PFSK-1 (cell line): ENCODE measurements at regions not wholly inside any gene's neighbourhood (a gene's known extent, or its start where the extent isn't known, plus 50 kb on each side); places are given as distances from the start of the nearest gene placed in this dataset.

Source experiments
- FOXP2 ChIP-seq: optimal IDR thresholded peaks from 2 replicates; pipeline ENCODE3; 2011; ENCODE audit warnings: borderline replicate concordance, control low read depth, inconsistent platforms; ENCODE audit not compliant: insufficient read depth; ENCODE audit errors: extremely low read length, extremely low read depth
- POLR2AphosphoS5 ChIP-seq: IDR thresholded peaks from 2 replicates; pipeline ENCODE4 v1.6.1; 2012; ENCODE audit warnings: low read depth, mild to moderate bottlenecking, control low read depth, low read length, moderate library complexity
- REST ChIP-seq, 2 experiments: IDR thresholded peaks; 2 replicates each; pipeline versions ENCODE4 v1.6.1 to v1.8.0; 2011 to 2012; ENCODE audit warnings: low read depth in 2 of 2, low read length in 2 of 2, control low read depth in 1 of 2, inconsistent platforms in 1 of 2, mild to moderate bottlenecking in 1 of 2, moderate library complexity in 1 of 2; ENCODE audit not compliant: insufficient read depth in 1 of 2
- SIN3A ChIP-seq: IDR thresholded peaks from 2 replicates; pipeline ENCODE4 v1.6.1; 2012; ENCODE audit warnings: mild to moderate bottlenecking, low read length, moderate library complexity, borderline replicate concordance; ENCODE audit not compliant: insufficient read depth
- TAF1 ChIP-seq: IDR thresholded peaks from 2 replicates; pipeline ENCODE4 v1.6.1; 2012; ENCODE audit warnings: low read length, control low read depth, borderline replicate concordance; ENCODE audit not compliant: insufficient read depth

GRCh38 chr2:153308466-153308865 lies 170.1 kb downstream of the RPRM start:
- no peak for TF ChIP-seq TAF1
- no peak for TF ChIP-seq FOXP2

- TF ChIP-seq SIN3A (no peak), FOXP2 (no peak), REST (IDR thresholded peaks at IDR 0.05; ENCODE audit: insufficient read depth in 1 of 2, low read depth in 2 of 2, low read length in 2 of 2) (no peak), POLR2AphosphoS5 (no peak), TAF1 (no peak)
These were observed 171.3 kb downstream of the RPRM start for GRCh38 chr2:153307223-153307622.

GRCh38 chr2:153299809-153300208 lies 178.8 kb downstream of the RPRM start:
- TF ChIP-seq TAF1 (no peak), FOXP2 (no peak), REST (IDR thresholded peaks at IDR 0.05; ENCODE audit: insufficient read depth in 1 of 2, low read depth in 2 of 2, low read length in 2 of 2) (no peak), SIN3A (no peak), POLR2AphosphoS5 (no peak)

- TF ChIP-seq TAF1 = no peak
These were observed 179.3 kb downstream of the RPRM start for GRCh38 chr2:153299217-153299616.

- TF ChIP-seq REST (IDR thresholded peaks at IDR 0.05; ENCODE audit: insufficient read depth in 1 of 2, low read depth in 2 of 2, low read length in 2 of 2) (no peak), TAF1 (no peak), SIN3A (no peak), POLR2AphosphoS5 (no peak), FOXP2 (no peak)
These were observed 184.3 kb downstream of the RPRM start for GRCh38 chr2:153294199-153294786.

- TF ChIP-seq REST (IDR thresholded peaks at IDR 0.05; ENCODE audit: insufficient read depth in 1 of 2, low read depth in 2 of 2, low read length in 2 of 2) (no peak), TAF1 (no peak), SIN3A (no peak), POLR2AphosphoS5 (no peak), FOXP2 (no peak)
These were observed 186.8 kb downstream of the RPRM start for GRCh38 chr2:153291718-153292117.
